ENCODE measurements at regions not wholly inside any gene's neighbourhood (a gene's known extent, or its start where the extent isn't known, plus 50 kb on each side); places are given as distances from the start of the nearest gene placed in this dataset.
"Not testable (repeated sequence)": the region's sequence is repeated elsewhere in the genome, so short reads cannot be mapped to it uniquely, and the experiment has no call there.

DNA sequence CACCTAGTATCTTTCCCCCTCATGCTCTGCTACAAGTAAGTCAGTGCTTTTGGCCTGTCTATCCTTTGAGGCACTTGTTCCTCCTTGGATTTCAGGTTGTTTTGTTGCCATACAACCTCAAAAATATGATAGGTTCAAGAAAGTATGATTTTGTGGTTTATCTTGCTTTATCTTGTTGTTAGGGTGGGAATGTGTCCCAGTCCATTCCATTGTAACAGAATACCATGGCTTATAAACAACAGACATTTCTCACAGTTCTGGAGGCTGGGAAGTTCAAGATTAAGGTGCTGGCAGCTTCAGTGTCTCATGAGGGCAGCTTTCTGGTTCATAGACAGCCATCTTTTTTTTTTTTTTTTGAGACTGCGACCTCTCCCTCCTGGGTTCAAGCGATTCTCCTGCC lies 72.1 kb downstream of the TMEM270 start:
- Histone ChIP-seq H3K27me3 (ENCODE audit: control insufficient read depth, insufficient read depth, low read length) (no peaks in the 10 kb centered on the region), H3K9ac (ENCODE audit: low read length in 3 of 3) (no peak overlapping the region), H3K4me3 (ENCODE audit: low read length in 3 of 3) (no peak overlapping the region), H3K9me3 (ENCODE audit: control insufficient read depth in 2 of 3, insufficient read depth in 1 of 3, low read length in 3 of 3) (no peaks in the 10 kb centered on the region), H3K36me3 (ENCODE audit: control insufficient read depth in 2 of 3, insufficient read depth in 3 of 3, low read length in 3 of 3) (no peaks in the 10 kb centered on the region), H3K4me1 (ENCODE audit: control insufficient read depth in 2 of 3, insufficient read depth in 2 of 3, low read depth in 1 of 3, low read length in 3 of 3) (no peaks in the 10 kb centered on the region), H3K27ac (ENCODE audit: low read depth in 2 of 2, low read length in 2 of 2) (no peak overlapping the region)
- no peak for FAIRE-seq
- TF ChIP-seq, protein P1, sequence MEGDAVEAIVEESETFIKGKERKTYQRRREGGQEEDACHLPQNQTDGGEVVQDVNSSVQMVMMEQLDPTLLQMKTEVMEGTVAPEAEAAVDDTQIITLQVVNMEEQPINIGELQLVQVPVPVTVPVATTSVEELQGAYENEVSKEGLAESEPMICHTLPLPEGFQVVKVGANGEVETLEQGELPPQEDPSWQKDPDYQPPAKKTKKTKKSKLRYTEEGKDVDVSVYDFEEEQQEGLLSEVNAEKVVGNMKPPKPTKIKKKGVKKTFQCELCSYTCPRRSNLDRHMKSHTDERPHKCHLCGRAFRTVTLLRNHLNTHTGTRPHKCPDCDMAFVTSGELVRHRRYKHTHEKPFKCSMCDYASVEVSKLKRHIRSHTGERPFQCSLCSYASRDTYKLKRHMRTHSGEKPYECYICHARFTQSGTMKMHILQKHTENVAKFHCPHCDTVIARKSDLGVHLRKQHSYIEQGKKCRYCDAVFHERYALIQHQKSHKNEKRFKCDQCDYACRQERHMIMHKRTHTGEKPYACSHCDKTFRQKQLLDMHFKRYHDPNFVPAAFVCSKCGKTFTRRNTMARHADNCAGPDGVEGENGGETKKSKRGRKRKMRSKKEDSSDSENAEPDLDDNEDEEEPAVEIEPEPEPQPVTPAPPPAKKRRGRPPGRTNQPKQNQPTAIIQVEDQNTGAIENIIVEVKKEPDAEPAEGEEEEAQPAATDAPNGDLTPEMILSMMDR (IDR thresholded peaks at IDR 0.05; ENCODE audit: borderline replicate concordance, extremely low read depth, insufficient read depth), result no peak
- intact Hi-C loops (cut with DNase I), result no loop called here
- DNase-seq, result no peak

- H3K9me3 ChIP-seq (ENCODE audit: control insufficient read depth in 2 of 3, insufficient read depth in 1 of 3, low read length in 3 of 3), result peaks cover 0 to 4% (median 0%) of the 10 kb centered on the region in 3 donors
- no peak overlapping the region for H3K4me3 ChIP-seq (ENCODE audit: low read length in 3 of 3)
- FAIRE-seq (no peak), DNase-seq (no peak)
- no peaks in the 10 kb centered on the region for H3K27me3 ChIP-seq (ENCODE audit: control insufficient read depth, insufficient read depth, low read length)
- no peak overlapping the region for H3K9ac ChIP-seq (ENCODE audit: low read length in 3 of 3)
- no peaks in the 10 kb centered on the region for H3K4me1 ChIP-seq (ENCODE audit: control insufficient read depth in 2 of 3, insufficient read depth in 2 of 3, low read depth in 1 of 3, low read length in 3 of 3)
- intact Hi-C loops (cut with DNase I), result no loop called here
- H3K27ac ChIP-seq (ENCODE audit: low read depth in 2 of 2, low read length in 2 of 2), result no peak overlapping the region
- no peaks in the 10 kb centered on the region for H3K36me3 ChIP-seq (ENCODE audit: control insufficient read depth in 2 of 3, insufficient read depth in 3 of 3, low read length in 3 of 3)
- TF ChIP-seq, protein P1 (IDR thresholded peaks at IDR 0.05; ENCODE audit: borderline replicate concordance, extremely low read depth, insufficient read depth), result no peak
Observed at GRCh38 chr7:73936967-73937366, 76.0 kb downstream of the TMEM270 start.

GRCh38 chr7:73937650-73938049 lies 76.7 kb downstream of the TMEM270 start:
- H3K27ac ChIP-seq (ENCODE audit: low read depth in 2 of 2, low read length in 2 of 2); H3K27me3 ChIP-seq (ENCODE audit: control insufficient read depth, insufficient read depth, low read length); DNase-seq; FAIRE-seq; intact Hi-C loops (cut with DNase I); H3K36me3 ChIP-seq (ENCODE audit: control insufficient read depth in 2 of 3, insufficient read depth in 3 of 3, low read length in 3 of 3); H3K9me3 ChIP-seq (ENCODE audit: control insufficient read depth in 2 of 3, insufficient read depth in 1 of 3, low read length in 3 of 3); H3K4me3 ChIP-seq (ENCODE audit: low read length in 3 of 3); H3K4me1 ChIP-seq (ENCODE audit: control insufficient read depth in 2 of 3, insufficient read depth in 2 of 3, low read depth in 1 of 3, low read length in 3 of 3); H3K9ac ChIP-seq (ENCODE audit: low read length in 3 of 3): not testable (repeated sequence)

DNA sequence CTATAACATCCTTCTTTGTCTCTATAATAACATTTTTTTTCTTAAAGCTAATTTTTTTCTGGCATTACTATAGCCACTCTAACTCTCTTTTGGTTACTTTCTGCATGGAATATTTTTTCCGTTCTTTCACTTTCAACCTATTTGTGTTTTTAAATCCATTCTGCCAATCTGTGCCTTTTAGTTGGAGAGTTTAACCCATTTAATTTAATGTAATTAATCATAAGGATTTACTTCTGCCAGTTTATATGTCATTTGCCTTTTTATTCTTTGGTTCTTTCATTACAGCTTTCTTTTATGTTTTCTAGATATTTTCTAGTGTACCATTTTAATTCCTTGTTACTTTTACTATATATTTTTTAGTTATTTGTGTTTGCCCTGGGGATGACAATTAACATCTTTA lies 78.6 kb downstream of the TMEM270 start:
- intact Hi-C loops (cut with DNase I), result no loop called here
- H3K27ac ChIP-seq (ENCODE audit: low read depth in 2 of 2, low read length in 2 of 2), result no peak overlapping the region
- H3K9ac ChIP-seq (ENCODE audit: low read length in 3 of 3), result no peak overlapping the region
- peaks cover 0 to 4% (median 0%) of the 10 kb centered on the region in 3 donors for H3K9me3 ChIP-seq (ENCODE audit: control insufficient read depth in 2 of 3, insufficient read depth in 1 of 3, low read length in 3 of 3)
- TF ChIP-seq, protein P1 (IDR thresholded peaks at IDR 0.05; ENCODE audit: borderline replicate concordance, extremely low read depth, insufficient read depth), result no peak
- DNase-seq (no peak), FAIRE-seq (no peak)
- H3K27me3 ChIP-seq (ENCODE audit: control insufficient read depth, insufficient read depth, low read length), result no peaks in the 10 kb centered on the region
- no peaks in the 10 kb centered on the region for H3K4me1 ChIP-seq (ENCODE audit: control insufficient read depth in 2 of 3, insufficient read depth in 2 of 3, low read depth in 1 of 3, low read length in 3 of 3)
- H3K36me3 ChIP-seq (ENCODE audit: control insufficient read depth in 2 of 3, insufficient read depth in 3 of 3, low read length in 3 of 3), result no peaks in the 10 kb centered on the region
- H3K4me3 ChIP-seq (ENCODE audit: low read length in 3 of 3), result no peak overlapping the region

All from kidney (tissue), 13 donors.